GM12878 (cell line): ENCODE measurements at regions not wholly inside any gene's neighbourhood (a gene's known extent, or its start where the extent isn't known, plus 50 kb on each side); places are given as distances from the start of the nearest gene placed in this dataset.
"Not testable (repeated sequence)": the region's sequence is repeated elsewhere in the genome, so short reads cannot be mapped to it uniquely, and the experiment has no call there.

ENCODE experiments used
- ATAC-seq: fragments of 200-7000 bp; cut with Tn5 transposase; 3 replicates; pipeline ENCODE4 v1.9.1; 2020; ENCODE audit warnings: mild to moderate bottlenecking, moderate library complexity
- BruUV-seq: library from RNA; stranded (reverse); fragments of 400-500 nt; replicated peaks from 2 replicates; lab custom pipeline; 2021; lab: Mats Ljungman, UMichigan
- CTCF ChIA-PET: fragments of 300-600 bp; sonication (Branson Sonifier 250); formaldehyde crosslinking; extraction: SDS; loops from one replicate; lab custom pipeline; 2021; ENCODE audit warnings: inconsistent platforms; lab: Yijun Ruan, JAX
- POLR2A ChIA-PET: fragments of 350-600 bp; formaldehyde crosslinking; extraction: SDS; loops from one replicate; lab custom pipeline; 2021; ENCODE audit warnings: inconsistent platforms; lab: Charles Lee
- RAD21 ChIA-PET: fragments of 300-600 bp; sonication (Branson Sonifier 250); formaldehyde crosslinking; loops from one replicate; lab custom pipeline; 2023; ENCODE audit warnings: antibody characterized with exemption; ENCODE audit not compliant: unreplicated experiment; lab: Charles Lee
- SMC1A ChIA-PET: fragments of 300-600 bp; sonication (Branson Sonifier 250); formaldehyde crosslinking; loops from one replicate; lab custom pipeline; 2023; ENCODE audit not compliant: unreplicated experiment, uncharacterized antibody; lab: Charles Lee
- DNase-seq: peaks from one replicate; pipeline ENCODE4 v3.0.0-alpha.2; 2011; ENCODE audit warnings: low read depth, low spot score
- FAIRE-seq: peaks from 3 replicates; lab custom pipeline; 2011; peaks lifted over from hg19 to GRCh38; lab: Jason Lieb, UNC
- H2AFZ ChIP-seq: 2 replicates; pipeline ENCODE4 v1.6.0; 2011; ENCODE audit warnings: low read depth, low read length, control low read depth; ENCODE audit not compliant: control insufficient read depth
- H3K27ac ChIP-seq: 2 replicates; pipeline ENCODE4 v1.5.1; 2011; ENCODE audit warnings: control low read depth; ENCODE audit not compliant: control insufficient read depth, insufficient read depth
- H3K27me3 ChIP-seq, 2 experiments: replicated peaks in 1 of 2; 2 replicates each; pipeline versions ENCODE4 v1.6.0 to v1.6.1; 2011; ENCODE audit warnings: low read length in 1 of 2; ENCODE audit not compliant: control insufficient read depth in 2 of 2, insufficient read depth in 2 of 2
- H3K36me3 ChIP-seq, 2 experiments: 2 replicates each; pipeline ENCODE4 v1.5.1; 2011; ENCODE audit warnings: low read length in 1 of 2; ENCODE audit not compliant: control insufficient read depth in 2 of 2, insufficient read depth in 2 of 2
- H3K4me1 ChIP-seq: 2 replicates; pipeline ENCODE4 v1.6.1; 2011; ENCODE audit warnings: mild to moderate bottlenecking, low read length, moderate library complexity, mixed read lengths; ENCODE audit not compliant: control insufficient read depth, insufficient read depth
- H3K4me2 ChIP-seq: 2 replicates; pipeline ENCODE4 v1.6.0; 2011; ENCODE audit warnings: control low read depth; ENCODE audit not compliant: control insufficient read depth, insufficient read depth
- H3K4me3 ChIP-seq: fragments of 200-600 bp; sonication (generic); 2 replicates; pipeline ENCODE4 v1.5.1; 2016
- H3K79me2 ChIP-seq: 2 replicates; pipeline ENCODE4 v1.6.0; 2011; ENCODE audit warnings: low read length; ENCODE audit not compliant: control insufficient read depth, insufficient read depth
- H3K9ac ChIP-seq: 2 replicates; pipeline ENCODE4 v1.8.0; 2011; ENCODE audit warnings: low read length, control low read depth, mixed read lengths; ENCODE audit not compliant: control insufficient read depth, insufficient read depth
- H3K9me3 ChIP-seq: replicated peaks from 3 replicates; pipeline ENCODE4 v1.5.1; 2011; ENCODE audit warnings: mild to moderate bottlenecking, low read length; ENCODE audit not compliant: control insufficient read depth, insufficient read depth
- H4K20me1 ChIP-seq: 2 replicates; pipeline ENCODE4 v1.6.0; 2011; ENCODE audit not compliant: control insufficient read depth, insufficient read depth
- EGR1 ChIP-seq, 2 experiments: IDR thresholded peaks; 1 replicate in 1 of 2; 2 replicates in 1 of 2; pipeline ENCODE4 v1.6.1; 2011 to 2012; ENCODE audit warnings: low read depth in 2 of 2, low read length in 2 of 2, borderline replicate concordance in 1 of 2, mild to moderate bottlenecking in 1 of 2, moderate library complexity in 1 of 2
- HCFC1 ChIP-seq: fragments of 150-350 bp; IDR thresholded peaks from 2 replicates; pipeline ENCODE4 v1.6.1; 2014; ENCODE audit warnings: low read length
- NFIC ChIP-seq: IDR thresholded peaks from 2 replicates; pipeline ENCODE4 v1.6.1; 2012; ENCODE audit warnings: low read depth, mild to moderate bottlenecking, inconsistent platforms, low read length, moderate library complexity
- PML ChIP-seq: IDR thresholded peaks from 2 replicates; pipeline ENCODE4 v1.6.1; 2012; ENCODE audit warnings: low read length, inconsistent platforms
- RCOR1 ChIP-seq: conservative IDR thresholded peaks from 2 replicates; pipeline ENCODE4 v1.6.1; 2012; ENCODE audit warnings: low read depth, low read length, improper control_type of control experiment
- SIN3A ChIP-seq: IDR thresholded peaks from 2 replicates; pipeline ENCODE4 v1.6.1; 2012; ENCODE audit warnings: low read depth, low read length, improper control_type of control experiment
- SIX5 ChIP-seq: IDR thresholded peaks from 2 replicates; pipeline ENCODE4 v1.6.1; 2011; ENCODE audit warnings: mild to moderate bottlenecking, low read depth, low read length, moderate library complexity; ENCODE audit not compliant: severe bottlenecking
- SUPT20H ChIP-seq: IDR thresholded peaks from 2 replicates; pipeline ENCODE4 v1.6.1; 2011; ENCODE audit warnings: low read depth, mild to moderate bottlenecking, low read length, moderate library complexity, borderline replicate concordance; ENCODE audit not compliant: control insufficient read depth
- ZNF207 ChIP-seq: fragments of 450-650 bp; IDR thresholded peaks from 2 replicates; pipeline ENCODE4 v1.6.1; 2014; ENCODE audit warnings: antibody characterized with exemption, mild to moderate bottlenecking, borderline replicate concordance
- WGBS: methylation state at CpG from one replicate; pipeline ENCODE4 v1.1.6; 2016; ENCODE audit warnings: low lambda C conversion rate; ENCODE audit not compliant: insufficient replicate concordance, insufficient coverage; ENCODE audit errors: missing lambda C conversion rate; 5-methylcytosine and 5-hydroxymethylcytosine counted together
- in situ Hi-C: fragments of 300-500 bp; cut with MboI; formaldehyde crosslinking; loops from 9 replicates; pipeline ENCODE4 v1.14.3; 2018; ENCODE audit warnings: mixed read lengths
- intact Hi-C: fragments of 100-400 bp; cut with micrococcal nuclease; formaldehyde crosslinking; loops from one replicate; pipeline ENCODE4 v1.14.2; 2022; ENCODE audit not compliant: unreplicated experiment
- TF ChIP-seq, protein P1 (sequence below): IDR thresholded peaks from 2 replicates; pipeline ENCODE4 v1.6.1; 2012; ENCODE audit warnings: mild to moderate bottlenecking, low read depth, low read length
- TF ChIP-seq, protein P2 (sequence below): fragments of 450-650 bp; IDR thresholded peaks from 2 replicates; pipeline ENCODE4 v1.6.1; 2017; ENCODE audit warnings: mild to moderate bottlenecking, moderate library complexity

DNA sequence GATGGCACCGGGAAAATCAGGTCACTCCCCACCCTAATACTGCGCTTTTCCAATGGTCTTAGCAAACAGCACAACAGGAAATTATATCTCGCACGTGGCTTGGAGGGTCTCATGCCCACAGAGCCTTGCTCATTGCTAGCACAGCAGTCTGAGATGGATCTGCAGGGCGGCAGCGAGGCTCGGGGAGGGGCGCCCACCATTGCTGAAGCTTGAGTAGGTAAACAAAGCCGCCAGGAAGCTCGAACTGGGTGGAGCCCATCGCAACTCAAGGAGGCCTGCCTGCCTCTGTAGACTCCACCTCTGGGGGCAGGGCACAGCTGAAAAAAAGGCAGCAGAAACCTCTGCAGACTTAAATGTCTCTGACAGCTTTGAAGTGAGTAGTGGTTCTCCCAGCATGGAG, 901.4 kb downstream of the TBC1D32 start:
- intact Hi-C loops, ATAC-seq, H3K9ac ChIP-seq, H3K4me2 ChIP-seq, SMC1A ChIA-PET, H3K27me3 ChIP-seq, H3K27ac ChIP-seq, H3K9me3 ChIP-seq, FAIRE-seq, BruUV-seq, POLR2A ChIA-PET, DNase-seq, H3K4me3 ChIP-seq, H2AFZ ChIP-seq, H4K20me1 ChIP-seq, H3K36me3 ChIP-seq, H3K79me2 ChIP-seq, RAD21 ChIA-PET, in situ Hi-C loops, H3K4me1 ChIP-seq, CTCF ChIA-PET: not testable (repeated sequence)
- WGBS = 39% methylated on average over 11 of the region's 11 CpGs

DNA sequence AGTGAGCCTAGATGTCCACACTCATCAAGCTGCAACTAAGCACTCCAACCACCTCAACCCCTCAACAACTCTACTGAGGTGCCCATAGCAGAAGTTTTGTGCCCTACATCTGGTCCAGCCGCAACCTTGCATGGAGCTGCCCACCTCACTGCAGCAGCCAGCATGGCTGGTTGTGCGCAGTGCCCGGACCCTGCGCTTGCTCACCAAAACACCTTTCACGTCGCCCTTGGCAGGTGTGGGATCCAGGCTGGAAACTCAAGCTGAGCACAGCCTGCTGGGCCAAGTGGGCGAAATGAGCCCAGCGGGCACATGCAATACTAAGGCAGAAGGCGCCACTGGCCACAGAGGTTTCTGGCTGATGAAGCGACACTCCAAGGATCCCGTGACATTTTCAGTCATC, 902.4 kb downstream of the TBC1D32 start:
- Histone ChIP-seq H4K20me1 (no peaks in the 10 kb centered on the region), H3K4me1 (no peaks in the 10 kb centered on the region), H3K79me2 (no peaks in the 10 kb centered on the region), H3K4me2 (no peak overlapping the region), H3K4me3 (no peak overlapping the region), H2AFZ (no peak overlapping the region), H3K9me3 (no peaks in the 10 kb centered on the region), H3K27me3 (no peaks in the 10 kb centered on the region), H3K9ac (no peak overlapping the region), H3K36me3 (no peaks in the 10 kb centered on the region), H3K27ac (no peak overlapping the region)
- BruUV-seq = no TSS peak
- intact Hi-C loops (no loop called here), in situ Hi-C loops (no loop called here)
- ATAC-seq (no peak), FAIRE-seq (no peak), DNase-seq (no peak)
- SMC1A ChIA-PET = no interaction called here
- CTCF ChIA-PET = no interaction called here
- RAD21 ChIA-PET = no interaction called here
- 50% methylated on average over 11 of the region's 11 CpGs for WGBS
- POLR2A ChIA-PET = no interaction called here
- TF ChIP-seq SIX5 = no peak
- TF ChIP-seq NFIC = no peak
- no peak for TF ChIP-seq HCFC1
- no peak for TF ChIP-seq EGR1 (IDR thresholded peaks at IDR 0.05; ENCODE audit: borderline replicate concordance in 1 of 2, low read depth in 2 of 2, low read length in 2 of 2)
- TF ChIP-seq, protein P1, sequence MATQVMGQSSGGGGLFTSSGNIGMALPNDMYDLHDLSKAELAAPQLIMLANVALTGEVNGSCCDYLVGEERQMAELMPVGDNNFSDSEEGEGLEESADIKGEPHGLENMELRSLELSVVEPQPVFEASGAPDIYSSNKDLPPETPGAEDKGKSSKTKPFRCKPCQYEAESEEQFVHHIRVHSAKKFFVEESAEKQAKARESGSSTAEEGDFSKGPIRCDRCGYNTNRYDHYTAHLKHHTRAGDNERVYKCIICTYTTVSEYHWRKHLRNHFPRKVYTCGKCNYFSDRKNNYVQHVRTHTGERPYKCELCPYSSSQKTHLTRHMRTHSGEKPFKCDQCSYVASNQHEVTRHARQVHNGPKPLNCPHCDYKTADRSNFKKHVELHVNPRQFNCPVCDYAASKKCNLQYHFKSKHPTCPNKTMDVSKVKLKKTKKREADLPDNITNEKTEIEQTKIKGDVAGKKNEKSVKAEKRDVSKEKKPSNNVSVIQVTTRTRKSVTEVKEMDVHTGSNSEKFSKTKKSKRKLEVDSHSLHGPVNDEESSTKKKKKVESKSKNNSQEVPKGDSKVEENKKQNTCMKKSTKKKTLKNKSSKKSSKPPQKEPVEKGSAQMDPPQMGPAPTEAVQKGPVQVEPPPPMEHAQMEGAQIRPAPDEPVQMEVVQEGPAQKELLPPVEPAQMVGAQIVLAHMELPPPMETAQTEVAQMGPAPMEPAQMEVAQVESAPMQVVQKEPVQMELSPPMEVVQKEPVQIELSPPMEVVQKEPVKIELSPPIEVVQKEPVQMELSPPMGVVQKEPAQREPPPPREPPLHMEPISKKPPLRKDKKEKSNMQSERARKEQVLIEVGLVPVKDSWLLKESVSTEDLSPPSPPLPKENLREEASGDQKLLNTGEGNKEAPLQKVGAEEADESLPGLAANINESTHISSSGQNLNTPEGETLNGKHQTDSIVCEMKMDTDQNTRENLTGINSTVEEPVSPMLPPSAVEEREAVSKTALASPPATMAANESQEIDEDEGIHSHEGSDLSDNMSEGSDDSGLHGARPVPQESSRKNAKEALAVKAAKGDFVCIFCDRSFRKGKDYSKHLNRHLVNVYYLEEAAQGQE = no peak
- TF ChIP-seq PML = no peak
- TF ChIP-seq SUPT20H = no peak
- TF ChIP-seq, protein P2, sequence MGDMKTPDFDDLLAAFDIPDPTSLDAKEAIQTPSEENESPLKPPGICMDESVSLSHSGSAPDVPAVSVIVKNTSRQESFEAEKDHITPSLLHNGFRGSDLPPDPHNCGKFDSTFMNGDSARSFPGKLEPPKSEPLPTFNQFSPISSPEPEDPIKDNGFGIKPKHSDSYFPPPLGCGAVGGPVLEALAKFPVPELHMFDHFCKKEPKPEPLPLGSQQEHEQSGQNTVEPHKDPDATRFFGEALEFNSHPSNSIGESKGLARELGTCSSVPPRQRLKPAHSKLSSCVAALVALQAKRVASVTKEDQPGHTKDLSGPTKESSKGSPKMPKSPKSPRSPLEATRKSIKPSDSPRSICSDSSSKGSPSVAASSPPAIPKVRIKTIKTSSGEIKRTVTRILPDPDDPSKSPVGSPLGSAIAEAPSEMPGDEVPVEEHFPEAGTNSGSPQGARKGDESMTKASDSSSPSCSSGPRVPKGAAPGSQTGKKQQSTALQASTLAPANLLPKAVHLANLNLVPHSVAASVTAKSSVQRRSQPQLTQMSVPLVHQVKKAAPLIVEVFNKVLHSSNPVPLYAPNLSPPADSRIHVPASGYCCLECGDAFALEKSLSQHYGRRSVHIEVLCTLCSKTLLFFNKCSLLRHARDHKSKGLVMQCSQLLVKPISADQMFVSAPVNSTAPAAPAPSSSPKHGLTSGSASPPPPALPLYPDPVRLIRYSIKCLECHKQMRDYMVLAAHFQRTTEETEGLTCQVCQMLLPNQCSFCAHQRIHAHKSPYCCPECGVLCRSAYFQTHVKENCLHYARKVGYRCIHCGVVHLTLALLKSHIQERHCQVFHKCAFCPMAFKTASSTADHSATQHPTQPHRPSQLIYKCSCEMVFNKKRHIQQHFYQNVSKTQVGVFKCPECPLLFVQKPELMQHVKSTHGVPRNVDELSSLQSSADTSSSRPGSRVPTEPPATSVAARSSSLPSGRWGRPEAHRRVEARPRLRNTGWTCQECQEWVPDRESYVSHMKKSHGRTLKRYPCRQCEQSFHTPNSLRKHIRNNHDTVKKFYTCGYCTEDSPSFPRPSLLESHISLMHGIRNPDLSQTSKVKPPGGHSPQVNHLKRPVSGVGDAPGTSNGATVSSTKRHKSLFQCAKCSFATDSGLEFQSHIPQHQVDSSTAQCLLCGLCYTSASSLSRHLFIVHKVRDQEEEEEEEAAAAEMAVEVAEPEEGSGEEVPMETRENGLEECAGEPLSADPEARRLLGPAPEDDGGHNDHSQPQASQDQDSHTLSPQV = no peak
- no peak for TF ChIP-seq SIN3A
- TF ChIP-seq RCOR1 = no peak
- no peak for TF ChIP-seq ZNF207
